WTC11 (cell line): ENCODE measurements at regions not wholly inside any gene's neighbourhood (a gene's known extent, or its start where the extent isn't known, plus 50 kb on each side); places are given as distances from the start of the nearest gene placed in this dataset.

Experiments
- ATAC-seq: fragments of 200-7000 bp; cut with Tn5 transposase; 2 replicates; pipeline ENCODE4 v1.10.0; 2021; ENCODE audit warnings: mild to moderate bottlenecking, moderate library complexity
- CTCF ChIA-PET: fragments of 300-600 bp; sonication (Branson Sonifier 250); formaldehyde crosslinking; loops from one replicate; lab custom pipeline; 2021; ENCODE audit warnings: antibody characterized with exemption; lab: Charles Lee
- POLR2A ChIA-PET: fragments of 350-600 bp; sonication (Branson Sonifier 250); formaldehyde crosslinking; loops from one replicate; lab custom pipeline; 2021; ENCODE audit warnings: antibody characterized with exemption; lab: Charles Lee
- DNase-seq: peaks from one replicate; pipeline ENCODE4 v3.0.0; 2021; ENCODE audit warnings: low spot score
- H3K27ac Mint-ChIP-seq: 2 replicates; pipeline ENCODE4 v1.8.0; 2021; ENCODE audit warnings: mixed read lengths
- H3K27me3 Mint-ChIP-seq: 2 replicates; pipeline ENCODE4 v1.8.0; 2021; ENCODE audit warnings: low read depth, mild to moderate bottlenecking, moderate library complexity, mixed read lengths
- H3K36me3 Mint-ChIP-seq: 2 replicates; pipeline ENCODE4 v1.8.0; 2021; ENCODE audit warnings: mixed read lengths
- H3K4me1 Mint-ChIP-seq: 2 replicates; pipeline ENCODE4 v1.8.0; 2022; ENCODE audit warnings: mixed read lengths
- H3K4me3 Mint-ChIP-seq: 2 replicates; pipeline ENCODE4 v1.8.0; 2021; ENCODE audit warnings: mild to moderate bottlenecking, moderate library complexity, mixed read lengths
- H3K9me3 Mint-ChIP-seq: 2 replicates; pipeline ENCODE4 v1.8.0; 2021; ENCODE audit warnings: mixed read lengths
- EMX1 ChIP-seq: fragments of 250-450 bp; sonication (Bioruptor Pico); IDR thresholded peaks from 2 replicates; pipeline ENCODE4 v1.8.0; 2021; ENCODE audit warnings: mild to moderate bottlenecking
- ESRRA ChIP-seq: sonication (generic); formaldehyde crosslinking; IDR thresholded peaks from 2 replicates; pipeline ENCODE4 v1.8.1; 2022; ENCODE audit warnings: mild to moderate bottlenecking, missing genetic modification reagents, borderline replicate concordance
- ETV6 ChIP-seq: sonication (generic); formaldehyde crosslinking; IDR thresholded peaks from 2 replicates; pipeline ENCODE4 v1.8.1; 2022; ENCODE audit warnings: mild to moderate bottlenecking, missing genetic modification reagents
- NFATC4 ChIP-seq: fragments of 250-450 bp; sonication (Bioruptor Pico); IDR thresholded peaks from 2 replicates; pipeline ENCODE4 v1.9.0; 2021; ENCODE audit warnings: mild to moderate bottlenecking
- OVOL2 ChIP-seq: fragments of 250-450 bp; sonication (Bioruptor Pico); IDR thresholded peaks from 2 replicates; pipeline ENCODE4 v1.9.0; 2021; ENCODE audit warnings: mild to moderate bottlenecking, borderline replicate concordance
- SMAD4 ChIP-seq: sonication (generic); formaldehyde crosslinking; IDR thresholded peaks from 2 replicates; pipeline ENCODE4 v1.8.0; 2022; ENCODE audit warnings: mild to moderate bottlenecking, missing genetic modification reagents
- SP1 ChIP-seq: sonication (generic); formaldehyde crosslinking; conservative IDR thresholded peaks from 2 replicates; pipeline ENCODE4 v1.8.1; 2022; ENCODE audit warnings: missing genetic modification reagents
- TCF7 ChIP-seq: sonication (generic); formaldehyde crosslinking; IDR thresholded peaks from 2 replicates; pipeline ENCODE4 v1.8.0; 2022; ENCODE audit warnings: mild to moderate bottlenecking, low read depth, missing genetic modification reagents, moderate library complexity
- ZBTB21 ChIP-seq: sonication (generic); formaldehyde crosslinking; IDR thresholded peaks from 2 replicates; pipeline ENCODE4 v1.8.1; 2023; ENCODE audit warnings: mild to moderate bottlenecking, missing genetic modification reagents, borderline replicate concordance
- ZNF317 ChIP-seq: sonication (generic); formaldehyde crosslinking; IDR thresholded peaks from 2 replicates; pipeline ENCODE4 v1.8.1; 2023; ENCODE audit warnings: low read depth, mild to moderate bottlenecking, moderate library complexity, missing genetic modification reagents, borderline replicate concordance
- TF ChIP-seq, protein P1 (sequence below): sonication (generic); formaldehyde crosslinking; conservative IDR thresholded peaks from 2 replicates; pipeline ENCODE4 v1.8.1; 2023; ENCODE audit warnings: mild to moderate bottlenecking, low read depth, missing genetic modification reagents, moderate library complexity
- TF ChIP-seq, protein P2 (sequence below): sonication (generic); formaldehyde crosslinking; IDR thresholded peaks from 2 replicates; pipeline ENCODE4 v1.8.0; 2023; ENCODE audit warnings: mild to moderate bottlenecking, missing genetic modification reagents
- TF ChIP-seq, protein P3 (sequence below): fragments of 250-450 bp; sonication (Bioruptor Pico); conservative IDR thresholded peaks from 2 replicates; pipeline ENCODE4 v1.9.0; 2021; ENCODE audit warnings: mild to moderate bottlenecking
- TF ChIP-seq, protein P4 (sequence below): fragments of 200-600 bp; IDR thresholded peaks from 2 replicates; pipeline ENCODE4 v1.8.0; 2022; ENCODE audit warnings: antibody characterized with exemption

DNA sequence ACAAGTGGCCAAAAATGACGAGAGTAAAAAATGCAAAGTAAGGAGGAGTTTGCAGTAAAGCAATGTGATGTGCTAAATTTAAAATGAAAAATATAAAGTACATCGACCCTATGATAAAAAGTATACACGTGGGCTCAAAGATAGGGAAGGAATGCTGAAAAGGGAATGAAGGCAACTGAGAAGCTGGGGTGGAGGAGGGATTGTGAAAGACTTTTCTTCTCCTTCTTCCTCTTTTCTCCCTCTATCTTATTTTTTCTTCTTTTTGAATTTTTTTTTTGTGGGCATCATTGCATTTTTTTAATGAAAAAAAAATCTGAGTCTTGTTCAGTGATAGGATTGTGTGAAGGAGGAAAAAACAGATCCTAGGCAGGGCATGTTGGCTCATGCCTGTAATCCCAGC is 57.6 kb upstream of the STK17B start:
- Mint-ChIP-seq H3K4me3 (no peak overlapping the region), H3K9me3 (no peaks in the 10 kb centered on the region), H3K27me3 (no peaks in the 10 kb centered on the region), H3K27ac (no peak overlapping the region), H3K36me3 (no peaks in the 10 kb centered on the region), H3K4me1 (no peaks in the 10 kb centered on the region)
- DNase-seq, result no peak
- CTCF ChIA-PET, result no interaction called here
- POLR2A ChIA-PET, result no interaction called here
- TF ChIP-seq TCF7, result no peak
- no peak for TF ChIP-seq SP1 (CRISPR knock-in tag)
- no peak for TF ChIP-seq ETV6 (CRISPR knock-in tag)
- no peak for TF ChIP-seq ESRRA (CRISPR knock-in tag)
- no peak for ATAC-seq

DNA sequence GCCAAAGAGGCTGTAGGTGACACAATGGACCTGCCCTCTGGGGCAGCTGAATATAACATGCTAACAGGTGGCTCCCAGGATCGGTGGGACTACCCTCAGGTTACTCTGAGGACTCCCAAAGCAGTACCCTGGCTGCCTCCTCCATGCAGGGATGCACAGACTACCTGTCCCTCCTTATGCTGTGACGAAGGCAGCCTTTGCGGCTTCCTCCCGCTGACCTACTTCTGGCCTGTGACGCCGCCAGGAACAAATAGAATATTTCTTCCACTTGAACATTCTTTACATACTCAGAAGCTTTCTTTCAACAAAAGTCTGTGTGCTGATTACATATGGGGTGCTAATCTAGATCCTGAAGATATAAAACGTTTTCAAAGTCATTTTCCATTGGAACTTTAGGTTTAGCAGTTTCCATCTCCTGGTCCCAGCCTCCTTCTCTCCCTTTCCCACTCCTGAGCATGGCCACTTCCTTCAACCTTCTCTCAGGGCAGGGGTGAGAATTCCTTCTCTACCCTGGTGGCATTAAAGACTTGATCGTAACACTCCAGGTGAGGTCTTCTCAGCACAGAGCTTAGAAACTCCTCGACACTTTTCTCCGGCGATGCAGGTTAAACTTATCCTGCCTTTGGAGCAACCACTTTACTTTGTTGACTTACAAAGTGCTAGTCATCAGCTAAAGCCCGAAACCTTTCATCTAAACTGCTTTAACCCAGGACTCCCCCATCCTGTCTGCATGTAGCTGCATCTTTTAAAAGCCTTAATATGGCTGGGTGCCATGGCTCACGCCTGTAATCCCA is 58.9 kb upstream of the STK17B start:
- no peaks in the 10 kb centered on the region for H3K9me3 Mint-ChIP-seq
- DNase-seq (no peak), ATAC-seq (no peak)
- CTCF ChIA-PET, result no interaction called here
- H3K27me3 Mint-ChIP-seq, result no peaks in the 10 kb centered on the region
- no peaks in the 10 kb centered on the region for H3K4me1 Mint-ChIP-seq
- POLR2A ChIA-PET, result no interaction called here
- H3K36me3 Mint-ChIP-seq, result no peaks in the 10 kb centered on the region
- H3K4me3 Mint-ChIP-seq, result no peak overlapping the region
- TF ChIP-seq ZBTB21 (CRISPR knock-in tag) (no peak), OVOL2 (CRISPR knock-in tag) (no peak), ZNF317 (no peak), NFATC4 (no peak), EMX1 (CRISPR knock-in tag) (no peak), SMAD4 (CRISPR knock-in tag) (no peak)
- TF ChIP-seq, protein P1, sequence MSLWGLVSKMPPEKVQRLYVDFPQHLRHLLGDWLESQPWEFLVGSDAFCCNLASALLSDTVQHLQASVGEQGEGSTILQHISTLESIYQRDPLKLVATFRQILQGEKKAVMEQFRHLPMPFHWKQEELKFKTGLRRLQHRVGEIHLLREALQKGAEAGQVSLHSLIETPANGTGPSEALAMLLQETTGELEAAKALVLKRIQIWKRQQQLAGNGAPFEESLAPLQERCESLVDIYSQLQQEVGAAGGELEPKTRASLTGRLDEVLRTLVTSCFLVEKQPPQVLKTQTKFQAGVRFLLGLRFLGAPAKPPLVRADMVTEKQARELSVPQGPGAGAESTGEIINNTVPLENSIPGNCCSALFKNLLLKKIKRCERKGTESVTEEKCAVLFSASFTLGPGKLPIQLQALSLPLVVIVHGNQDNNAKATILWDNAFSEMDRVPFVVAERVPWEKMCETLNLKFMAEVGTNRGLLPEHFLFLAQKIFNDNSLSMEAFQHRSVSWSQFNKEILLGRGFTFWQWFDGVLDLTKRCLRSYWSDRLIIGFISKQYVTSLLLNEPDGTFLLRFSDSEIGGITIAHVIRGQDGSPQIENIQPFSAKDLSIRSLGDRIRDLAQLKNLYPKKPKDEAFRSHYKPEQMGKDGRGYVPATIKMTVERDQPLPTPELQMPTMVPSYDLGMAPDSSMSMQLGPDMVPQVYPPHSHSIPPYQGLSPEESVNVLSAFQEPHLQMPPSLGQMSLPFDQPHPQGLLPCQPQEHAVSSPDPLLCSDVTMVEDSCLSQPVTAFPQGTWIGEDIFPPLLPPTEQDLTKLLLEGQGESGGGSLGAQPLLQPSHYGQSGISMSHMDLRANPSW (CRISPR knock-in tag), result no peak
- TF ChIP-seq, protein P2, sequence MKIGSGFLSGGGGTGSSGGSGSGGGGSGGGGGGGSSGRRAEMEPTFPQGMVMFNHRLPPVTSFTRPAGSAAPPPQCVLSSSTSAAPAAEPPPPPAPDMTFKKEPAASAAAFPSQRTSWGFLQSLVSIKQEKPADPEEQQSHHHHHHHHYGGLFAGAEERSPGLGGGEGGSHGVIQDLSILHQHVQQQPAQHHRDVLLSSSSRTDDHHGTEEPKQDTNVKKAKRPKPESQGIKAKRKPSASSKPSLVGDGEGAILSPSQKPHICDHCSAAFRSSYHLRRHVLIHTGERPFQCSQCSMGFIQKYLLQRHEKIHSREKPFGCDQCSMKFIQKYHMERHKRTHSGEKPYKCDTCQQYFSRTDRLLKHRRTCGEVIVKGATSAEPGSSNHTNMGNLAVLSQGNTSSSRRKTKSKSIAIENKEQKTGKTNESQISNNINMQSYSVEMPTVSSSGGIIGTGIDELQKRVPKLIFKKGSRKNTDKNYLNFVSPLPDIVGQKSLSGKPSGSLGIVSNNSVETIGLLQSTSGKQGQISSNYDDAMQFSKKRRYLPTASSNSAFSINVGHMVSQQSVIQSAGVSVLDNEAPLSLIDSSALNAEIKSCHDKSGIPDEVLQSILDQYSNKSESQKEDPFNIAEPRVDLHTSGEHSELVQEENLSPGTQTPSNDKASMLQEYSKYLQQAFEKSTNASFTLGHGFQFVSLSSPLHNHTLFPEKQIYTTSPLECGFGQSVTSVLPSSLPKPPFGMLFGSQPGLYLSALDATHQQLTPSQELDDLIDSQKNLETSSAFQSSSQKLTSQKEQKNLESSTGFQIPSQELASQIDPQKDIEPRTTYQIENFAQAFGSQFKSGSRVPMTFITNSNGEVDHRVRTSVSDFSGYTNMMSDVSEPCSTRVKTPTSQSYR (CRISPR knock-in tag), result no peak
- TF ChIP-seq, protein P3, sequence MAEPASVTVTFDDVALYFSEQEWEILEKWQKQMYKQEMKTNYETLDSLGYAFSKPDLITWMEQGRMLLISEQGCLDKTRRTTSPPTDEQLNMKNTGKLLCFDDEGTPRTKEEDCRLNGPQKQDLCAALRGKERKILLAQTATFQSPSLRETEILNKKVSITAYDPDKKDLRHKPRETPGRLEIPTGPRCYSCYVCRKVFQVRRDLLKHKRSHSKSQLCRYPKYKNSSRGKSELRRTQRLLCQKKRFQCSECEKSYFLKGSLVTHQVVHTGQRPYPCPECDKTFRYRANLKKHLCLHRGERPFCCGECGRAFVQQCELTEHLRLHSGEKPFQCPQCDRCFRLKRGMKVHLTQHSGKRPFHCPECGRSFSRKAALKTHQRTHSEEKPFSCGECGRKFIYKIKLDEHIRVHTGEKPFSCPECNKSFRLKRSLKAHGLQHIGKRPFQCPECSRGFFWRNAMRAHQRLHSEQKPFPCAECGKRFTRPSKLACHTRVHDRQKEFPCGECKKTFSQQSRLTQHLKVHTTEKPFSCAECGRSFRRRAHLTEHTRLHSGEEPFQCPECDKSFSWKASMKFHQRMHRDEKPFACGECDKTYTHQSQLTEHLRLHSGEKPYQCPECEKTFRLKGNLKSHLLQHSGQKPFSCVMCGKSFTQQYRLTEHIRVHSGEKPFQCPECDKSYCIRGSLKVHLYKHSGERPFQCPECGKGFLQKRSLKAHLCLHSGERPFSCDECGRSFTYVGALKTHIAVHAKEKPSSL, result no peak
- TF ChIP-seq, protein P4, sequence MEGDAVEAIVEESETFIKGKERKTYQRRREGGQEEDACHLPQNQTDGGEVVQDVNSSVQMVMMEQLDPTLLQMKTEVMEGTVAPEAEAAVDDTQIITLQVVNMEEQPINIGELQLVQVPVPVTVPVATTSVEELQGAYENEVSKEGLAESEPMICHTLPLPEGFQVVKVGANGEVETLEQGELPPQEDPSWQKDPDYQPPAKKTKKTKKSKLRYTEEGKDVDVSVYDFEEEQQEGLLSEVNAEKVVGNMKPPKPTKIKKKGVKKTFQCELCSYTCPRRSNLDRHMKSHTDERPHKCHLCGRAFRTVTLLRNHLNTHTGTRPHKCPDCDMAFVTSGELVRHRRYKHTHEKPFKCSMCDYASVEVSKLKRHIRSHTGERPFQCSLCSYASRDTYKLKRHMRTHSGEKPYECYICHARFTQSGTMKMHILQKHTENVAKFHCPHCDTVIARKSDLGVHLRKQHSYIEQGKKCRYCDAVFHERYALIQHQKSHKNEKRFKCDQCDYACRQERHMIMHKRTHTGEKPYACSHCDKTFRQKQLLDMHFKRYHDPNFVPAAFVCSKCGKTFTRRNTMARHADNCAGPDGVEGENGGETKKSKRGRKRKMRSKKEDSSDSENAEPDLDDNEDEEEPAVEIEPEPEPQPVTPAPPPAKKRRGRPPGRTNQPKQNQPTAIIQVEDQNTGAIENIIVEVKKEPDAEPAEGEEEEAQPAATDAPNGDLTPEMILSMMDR, result no peak
- no peak overlapping the region for H3K27ac Mint-ChIP-seq
